HAP-1 (cell line): ENCODE measurements at regions not wholly inside any gene's neighbourhood (a gene's known extent, or its start where the extent isn't known, plus 50 kb on each side); places are given as distances from the start of the nearest gene placed in this dataset.
"Not testable (repeated sequence)": the region's sequence is repeated elsewhere in the genome, so short reads cannot be mapped to it uniquely, and the experiment has no call there.

ENCODE experiments used
- DNase-seq, 2 experiments: peaks; one replicate each; pipeline ENCODE4 v3.0.0-alpha.2; 2016 to 2020; ENCODE audit warnings: low spot score in 2 of 2
- H3K27me3 ChIP-seq: fragments of 250-450 bp; sonication (Bioruptor Pico); 2 replicates; pipeline ENCODE4 v1.5.1; 2020; ENCODE audit warnings: low read depth, mild to moderate bottlenecking, moderate library complexity
- H3K36me3 ChIP-seq: fragments of 250-450 bp; sonication (Bioruptor Pico); replicated peaks from 2 replicates; pipeline ENCODE4 v1.5.1; 2020; ENCODE audit warnings: mild to moderate bottlenecking
- H3K4me1 ChIP-seq: fragments of 250-450 bp; sonication (Bioruptor Pico); 2 replicates; pipeline ENCODE4 v1.5.1; 2020; ENCODE audit warnings: mild to moderate bottlenecking
- H3K4me3 ChIP-seq: fragments of 250-450 bp; sonication (Bioruptor Pico); 2 replicates; pipeline ENCODE4 v1.5.1; 2020; ENCODE audit warnings: mild to moderate bottlenecking, moderate library complexity
- H3K9me3 ChIP-seq: fragments of 250-450 bp; sonication (Bioruptor Pico); 2 replicates; pipeline ENCODE4 v1.5.1; 2020; ENCODE audit warnings: mild to moderate bottlenecking, moderate library complexity
- in situ Hi-C: fragments of 300-500 bp; cut with MboI; formaldehyde crosslinking; loops from 3 replicates; pipeline ENCODE4 v1.14.3; 2020; ENCODE audit warnings: low sequenced_read_pairs, inconsistent platforms, mixed read lengths

DNA sequence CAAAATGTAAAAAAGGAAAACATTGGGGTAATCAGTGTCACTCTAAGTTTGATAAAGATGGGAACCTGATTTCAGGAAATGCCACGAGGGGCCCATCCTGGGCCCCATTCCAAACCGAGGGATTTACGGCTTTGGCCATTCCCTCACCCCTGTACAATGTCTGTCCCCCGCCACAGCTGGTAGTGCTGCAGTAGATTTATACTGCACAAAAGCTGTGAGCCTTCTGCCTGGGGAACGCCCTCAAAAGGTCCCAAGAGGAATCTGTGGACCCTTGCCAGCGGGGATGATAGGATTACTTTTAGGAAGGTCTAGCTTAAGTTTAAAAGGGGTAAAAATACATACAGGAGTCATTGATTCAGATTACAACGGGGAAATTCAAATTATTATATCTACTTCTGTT is 173.4 kb upstream of the SGCG start:
- in situ Hi-C loops = no loop called here
- no peaks in the 10 kb centered on the region for H3K36me3 ChIP-seq
- peak in 1 of 2 experiments; percentile 26 for DNase-seq

DNA sequence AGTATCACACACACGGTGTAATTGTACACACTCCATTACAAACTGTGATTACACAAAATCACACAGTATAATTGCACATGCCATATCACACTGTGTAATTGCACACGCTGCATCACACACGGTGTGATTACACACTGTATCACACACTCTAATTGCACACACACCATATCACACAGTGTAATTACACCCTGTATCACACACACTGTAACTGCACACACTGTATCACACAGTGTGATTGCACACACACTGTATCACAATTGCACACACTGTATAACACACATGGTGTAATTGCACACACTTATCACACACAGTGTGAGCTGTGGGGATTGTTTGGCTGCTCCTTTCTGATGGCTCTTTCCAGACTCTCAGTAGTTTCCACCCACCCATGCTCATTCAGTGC is 162.6 kb upstream of the SGCG start:
- H3K27me3 ChIP-seq = no peaks in the 10 kb centered on the region
- H3K4me1 ChIP-seq = no peaks in the 10 kb centered on the region
- no peak for DNase-seq
- no peaks in the 10 kb centered on the region for H3K9me3 ChIP-seq
- H3K36me3 ChIP-seq = no peaks in the 10 kb centered on the region
- in situ Hi-C loops = loop anchor here (10.0 kb wide), 1 partner anchor 213 kb away; no protein-coding TSS in a partner anchor
- no peak overlapping the region for H3K4me3 ChIP-seq

More for the DNA sequence above, 173.4 kb upstream of the SGCG start:
- no peak overlapping the region for H3K4me3 ChIP-seq
- no peaks in the 10 kb centered on the region for H3K4me1 ChIP-seq
- H3K9me3 ChIP-seq = no peaks in the 10 kb centered on the region
- no peaks in the 10 kb centered on the region for H3K27me3 ChIP-seq

DNA sequence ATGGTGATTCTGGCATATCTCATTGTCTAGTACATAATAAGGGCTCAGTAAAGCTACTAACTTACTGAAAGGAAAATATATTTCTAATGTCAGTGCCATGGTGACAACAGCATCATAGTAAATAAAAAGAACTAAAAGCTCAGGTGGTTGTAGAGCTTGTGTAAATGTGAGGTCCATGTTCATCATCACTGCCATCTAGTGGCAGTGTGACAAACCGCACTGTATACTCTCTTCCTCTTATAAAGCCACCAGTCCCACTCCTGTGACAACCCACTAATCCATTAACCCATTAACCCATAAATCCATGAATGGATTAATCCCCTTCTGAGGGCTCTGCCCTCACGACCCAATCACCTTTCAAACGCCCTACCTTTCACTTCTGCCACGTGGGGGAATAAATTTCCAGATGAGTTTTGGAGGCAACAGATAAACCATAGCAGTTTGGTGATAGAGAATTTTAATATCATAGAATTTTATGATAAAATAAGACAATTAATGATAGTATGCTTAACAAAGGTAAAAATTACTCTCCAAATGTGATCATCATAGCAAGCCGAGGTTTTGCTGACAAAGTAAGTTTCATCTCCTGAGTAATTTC is 160.4 kb upstream of the SGCG start:
- peak; percentile 52 to 70 for DNase-seq
- no peaks in the 10 kb centered on the region for H3K27me3 ChIP-seq
- no peak overlapping the region for H3K4me3 ChIP-seq
- no peaks in the 10 kb centered on the region for H3K9me3 ChIP-seq
- in situ Hi-C loops = no loop called here
- H3K36me3 ChIP-seq = no peaks in the 10 kb centered on the region
- H3K4me1 ChIP-seq = no peaks in the 10 kb centered on the region

DNA sequence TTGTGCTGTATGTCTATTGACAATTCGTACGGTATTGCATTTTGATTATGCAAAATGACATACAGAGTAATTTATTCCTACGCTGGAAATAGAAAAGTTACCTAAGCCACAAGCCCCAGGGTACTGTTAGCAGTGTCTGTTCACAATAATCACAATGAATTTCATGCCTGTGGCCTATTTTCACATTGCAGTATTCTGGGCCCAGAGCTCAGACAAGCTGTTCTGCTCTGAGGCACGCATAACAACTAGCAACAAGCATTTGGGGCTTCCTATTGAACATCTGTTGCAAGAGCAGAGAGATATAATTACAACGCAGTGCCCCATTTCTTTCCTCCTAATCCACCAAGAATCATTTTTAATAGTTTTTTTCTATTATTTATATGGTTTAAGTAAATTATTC is 158.9 kb upstream of the SGCG start:
- no peaks in the 10 kb centered on the region for H3K4me1 ChIP-seq
- in situ Hi-C loops = no loop called here
- H3K27me3 ChIP-seq = no peaks in the 10 kb centered on the region
- no peaks in the 10 kb centered on the region for H3K9me3 ChIP-seq
- no peak overlapping the region for H3K4me3 ChIP-seq
- no peaks in the 10 kb centered on the region for H3K36me3 ChIP-seq
- no peak for DNase-seq

DNA sequence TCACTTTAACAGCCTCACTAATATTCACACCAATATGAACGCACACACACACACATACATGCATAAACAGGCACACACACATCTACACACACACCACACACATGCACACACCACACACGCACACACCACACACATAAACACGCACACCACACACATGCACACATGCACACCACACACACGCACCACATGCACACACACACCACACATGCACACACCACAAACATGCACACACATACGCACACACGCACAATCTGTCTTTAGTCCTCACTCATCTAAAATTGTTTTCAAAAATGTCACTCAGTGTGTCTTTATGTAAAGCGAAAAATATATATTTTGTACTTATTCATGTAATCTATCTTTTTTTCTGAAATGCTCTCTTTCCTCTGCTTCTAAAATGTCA is 158.1 kb upstream of the SGCG start:
- no peak overlapping the region for H3K4me3 ChIP-seq
- no peaks in the 10 kb centered on the region for H3K27me3 ChIP-seq
- no peaks in the 10 kb centered on the region for H3K9me3 ChIP-seq
- H3K36me3 ChIP-seq = no peaks in the 10 kb centered on the region
- no peaks in the 10 kb centered on the region for H3K4me1 ChIP-seq
- DNase-seq = no peak
- in situ Hi-C loops = no loop called here

DNA sequence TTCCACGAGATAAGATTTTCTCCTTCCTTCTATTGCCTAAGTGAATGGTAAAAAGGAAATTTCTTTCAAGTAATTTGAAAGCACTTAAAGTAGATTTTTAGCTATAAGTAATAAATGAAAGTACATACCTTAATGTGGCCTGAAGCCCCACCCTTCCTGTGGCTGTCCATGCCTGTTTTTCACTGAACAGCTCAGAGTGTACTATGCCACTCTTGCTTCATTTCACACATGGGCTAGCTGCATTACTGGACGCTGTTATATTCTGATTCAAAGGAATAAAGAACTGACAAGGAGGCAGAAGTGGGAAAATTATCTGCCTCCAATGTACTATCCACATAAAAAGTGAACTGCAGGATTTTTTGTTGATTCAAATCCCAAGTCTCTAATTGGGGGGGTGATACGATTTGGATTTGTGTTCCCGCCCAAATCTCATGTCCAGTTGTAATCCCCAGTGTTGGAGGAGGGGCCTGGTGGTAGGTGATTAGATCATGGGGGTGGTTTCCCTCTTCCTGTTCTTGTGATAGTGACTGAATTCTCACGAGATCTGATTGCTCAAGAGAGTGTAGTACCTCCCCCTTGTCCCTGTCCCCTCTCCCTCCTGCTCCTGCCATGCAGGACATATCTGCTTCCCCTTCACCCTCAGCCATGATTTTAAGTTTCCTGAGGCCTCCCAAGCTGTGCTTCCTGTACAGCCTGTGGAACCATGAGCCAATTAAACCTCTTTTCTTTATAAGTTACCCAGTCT is 154.7 kb upstream of the SGCG start:
- in situ Hi-C loops = no loop called here
- Histone ChIP-seq H3K36me3 (no peaks in the 10 kb centered on the region), H3K4me3 (no peak overlapping the region), H3K9me3 (no peaks in the 10 kb centered on the region), H3K4me1 (no peaks in the 10 kb centered on the region), H3K27me3 (no peaks in the 10 kb centered on the region)
- no peak for DNase-seq

DNA sequence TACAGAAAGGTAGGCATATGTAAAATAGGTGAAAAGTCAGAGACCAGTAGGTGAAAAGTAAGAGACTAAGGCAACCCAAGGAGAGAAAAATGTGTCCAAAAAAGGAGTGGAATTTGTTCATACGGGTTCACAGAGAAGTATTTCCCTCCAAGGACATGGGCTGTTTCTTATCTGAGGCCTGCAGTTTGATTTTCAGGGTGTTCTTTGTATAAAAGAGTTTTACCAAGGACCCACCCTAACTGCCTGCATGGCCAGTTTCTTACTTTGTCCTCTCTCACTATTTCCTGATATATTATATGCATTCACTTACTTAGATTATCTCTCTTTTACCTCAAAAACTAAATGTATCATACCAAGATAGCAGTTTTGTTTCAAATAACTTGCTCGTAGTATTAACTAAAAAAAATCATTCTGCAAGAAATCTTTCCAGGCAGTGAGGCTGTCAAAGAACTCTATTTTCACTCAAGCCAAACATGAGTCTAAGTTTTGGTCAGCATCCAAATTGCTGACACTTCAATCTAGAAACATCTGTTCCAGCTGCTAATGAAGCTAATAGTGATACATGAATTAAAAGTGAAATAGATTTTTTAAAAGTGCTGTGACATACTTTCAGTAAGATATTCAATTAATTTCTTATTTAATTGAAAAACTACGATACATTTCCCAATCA is 141.4 kb upstream of the SGCG start:
- Histone ChIP-seq H3K9me3 (no peaks in the 10 kb centered on the region), H3K36me3 (no peaks in the 10 kb centered on the region), H3K4me3 (no peak overlapping the region), H3K4me1 (no peaks in the 10 kb centered on the region), H3K27me3 (no peaks in the 10 kb centered on the region)
- in situ Hi-C loops = no loop called here
- DNase-seq = no peak

DNA sequence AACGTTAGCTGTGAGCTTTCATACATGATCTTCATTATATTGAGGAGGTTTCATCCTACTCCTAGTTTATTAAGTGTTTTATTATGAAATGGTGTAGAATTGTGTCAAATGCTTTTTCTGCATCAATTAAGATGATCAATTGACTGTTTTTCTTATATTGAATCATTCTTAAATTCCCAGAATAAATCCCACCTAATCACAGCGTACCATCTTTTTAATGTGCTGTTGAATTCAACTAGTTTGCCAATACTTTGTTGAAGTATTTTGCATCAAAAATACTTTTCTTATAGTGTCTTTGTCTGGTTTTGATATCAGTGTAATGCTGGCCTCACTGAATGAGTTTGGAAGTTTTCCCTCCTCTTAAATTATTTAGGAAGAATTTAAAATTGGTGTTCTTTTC is 138.6 kb upstream of the SGCG start:
- DNase-seq = no peak
- Histone ChIP-seq H3K4me3 (no peak overlapping the region), H3K27me3 (no peaks in the 10 kb centered on the region), H3K36me3 (no peaks in the 10 kb centered on the region), H3K4me1 (no peaks in the 10 kb centered on the region), H3K9me3 (no peaks in the 10 kb centered on the region)
- in situ Hi-C loops = no loop called here

DNA sequence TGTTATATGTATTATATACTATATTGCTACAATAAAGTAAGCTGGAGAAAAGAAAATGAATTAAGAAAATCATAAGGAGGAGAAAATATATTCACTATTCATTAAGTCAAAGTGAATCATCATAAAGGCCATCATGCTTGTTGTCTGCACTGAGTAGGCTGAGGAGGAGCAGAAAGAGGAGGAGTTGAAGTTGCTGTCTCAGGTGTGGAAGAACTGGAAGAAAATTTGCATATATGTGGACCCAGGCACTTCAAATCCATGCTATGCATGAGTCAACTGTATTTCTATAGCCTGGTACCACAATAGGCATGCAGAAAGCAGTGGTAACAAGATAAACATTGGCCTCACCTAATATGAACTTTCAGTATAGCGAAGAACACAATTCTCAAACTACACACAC is 135.9 kb upstream of the SGCG start:
- Histone ChIP-seq H3K27me3 (no peaks in the 10 kb centered on the region), H3K9me3 (no peaks in the 10 kb centered on the region), H3K4me3 (no peak overlapping the region), H3K4me1 (no peaks in the 10 kb centered on the region), H3K36me3 (no peaks in the 10 kb centered on the region)
- in situ Hi-C loops = no loop called here
- DNase-seq = no peak

DNA sequence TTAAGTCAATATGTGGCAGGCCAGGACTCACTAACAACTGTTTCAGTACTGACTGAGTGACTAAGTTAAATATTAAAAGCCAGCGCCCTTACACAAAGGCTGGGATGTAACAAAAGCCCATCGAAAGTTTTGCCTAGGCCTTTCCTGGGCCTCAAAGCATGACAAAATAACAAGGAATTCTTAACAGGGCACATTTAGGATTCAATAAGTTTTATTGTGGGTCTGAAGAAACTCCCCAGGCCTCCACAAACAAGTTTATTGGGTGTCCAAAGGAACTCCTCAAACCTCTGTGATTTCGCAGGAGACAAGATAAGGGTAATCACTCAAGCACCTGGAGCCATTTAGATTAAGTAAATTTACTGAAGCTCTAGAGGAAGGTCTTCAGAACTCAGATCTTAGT is 130.7 kb upstream of the SGCG start:
- Histone ChIP-seq H3K4me1 (no peaks in the 10 kb centered on the region; the same call in 1 of the 2 replicates), H3K27me3 (no peaks in the 10 kb centered on the region), H3K4me3 (no peak overlapping the region), H3K36me3 (no peaks in the 10 kb centered on the region), H3K9me3 (no peaks in the 10 kb centered on the region)
- in situ Hi-C loops = no loop called here
- DNase-seq = no peak

DNA sequence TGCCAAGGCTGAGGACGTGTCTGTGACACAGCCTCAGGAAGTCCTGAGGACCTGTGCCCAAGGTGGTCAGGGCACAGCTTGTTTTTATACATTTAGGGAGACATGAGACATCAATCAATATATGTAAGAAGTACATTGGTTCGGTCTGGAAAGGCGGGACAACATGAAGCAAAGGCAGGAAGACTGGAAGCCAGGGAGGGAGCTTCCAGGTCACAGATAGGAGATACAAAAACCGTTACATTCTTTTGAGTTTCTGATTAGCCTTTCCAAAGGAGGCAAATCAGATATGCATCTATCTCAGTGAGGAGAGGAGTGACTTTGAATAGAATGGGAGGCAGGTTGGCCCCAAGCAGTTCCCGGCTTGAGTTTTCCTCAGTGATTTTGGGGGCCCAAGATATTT is 127.1 kb upstream of the SGCG start:
- in situ Hi-C loops, H3K4me1 ChIP-seq, H3K27me3 ChIP-seq, H3K9me3 ChIP-seq, H3K36me3 ChIP-seq, DNase-seq, H3K4me3 ChIP-seq: not testable (repeated sequence)

DNA sequence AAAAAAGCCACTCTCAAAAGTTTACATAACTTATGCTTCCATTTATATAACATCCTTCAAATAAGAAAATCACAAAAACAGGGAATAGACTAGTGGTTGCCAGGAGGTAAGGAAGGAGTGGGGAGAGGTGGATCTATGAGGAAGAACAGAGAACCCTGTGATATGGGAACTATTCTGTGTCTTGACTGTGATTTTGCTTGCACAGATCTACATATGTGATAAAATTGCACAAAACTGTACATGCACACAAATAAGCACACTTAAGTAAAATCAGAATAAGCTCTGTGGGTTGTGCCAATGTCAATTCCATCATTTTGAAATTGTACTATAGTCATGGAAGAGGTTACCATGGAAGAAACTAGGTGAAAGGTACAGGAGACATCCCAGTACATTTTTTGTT is 121.6 kb upstream of the SGCG start:
- Histone ChIP-seq H3K4me1 (no peaks in the 10 kb centered on the region; the same call in 1 of the 2 replicates), H3K36me3 (no peaks in the 10 kb centered on the region), H3K9me3 (no peaks in the 10 kb centered on the region), H3K4me3 (no peak overlapping the region), H3K27me3 (no peaks in the 10 kb centered on the region)
- no peak for DNase-seq
- in situ Hi-C loops = no loop called here

DNA sequence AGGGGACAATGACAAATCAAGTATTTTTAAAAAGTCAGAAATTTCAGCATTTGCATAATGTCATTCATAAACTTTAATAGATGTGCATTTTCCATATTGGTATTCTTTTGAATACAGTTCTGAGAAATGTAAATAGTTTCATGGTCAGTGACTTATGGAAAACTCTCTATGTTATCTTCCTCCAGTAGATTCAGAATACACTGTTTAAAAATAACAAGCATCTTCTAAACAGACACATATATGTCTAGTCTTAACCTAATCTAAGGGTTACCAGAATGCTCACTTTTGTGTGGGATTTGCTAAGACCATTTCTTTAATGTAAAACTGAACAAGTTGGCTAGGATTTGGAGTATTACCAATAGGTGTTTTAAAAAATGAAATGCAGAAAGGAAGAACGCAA is 119.8 kb upstream of the SGCG start:
- Histone ChIP-seq H3K36me3 (no peaks in the 10 kb centered on the region), H3K4me3 (no peak overlapping the region), H3K4me1 (no peaks in the 10 kb centered on the region), H3K27me3 (no peaks in the 10 kb centered on the region), H3K9me3 (no peaks in the 10 kb centered on the region)
- in situ Hi-C loops = no loop called here
- DNase-seq = no peak

DNA sequence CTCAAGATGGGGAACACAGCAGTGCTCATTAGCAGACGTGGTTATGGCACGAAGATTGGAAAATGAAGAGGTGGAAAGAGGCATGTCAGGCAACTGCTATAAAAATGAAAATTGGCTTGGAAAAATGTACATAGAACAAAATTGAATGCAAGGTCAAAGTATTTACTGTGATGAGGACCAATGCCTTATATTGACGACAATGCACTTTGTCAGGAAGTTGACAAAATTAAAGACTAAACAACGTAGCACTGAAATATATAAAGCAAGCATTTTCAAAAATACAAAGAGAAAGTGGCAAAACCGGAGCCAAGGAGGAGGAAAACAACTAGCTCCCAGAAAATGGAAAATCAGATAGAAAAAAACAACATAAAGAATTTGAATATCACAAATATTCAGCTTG is 113.7 kb upstream of the SGCG start:
- Histone ChIP-seq H3K36me3 (no peaks in the 10 kb centered on the region), H3K27me3 (no peaks in the 10 kb centered on the region), H3K4me3 (no peak overlapping the region), H3K9me3 (no peaks in the 10 kb centered on the region), H3K4me1 (no peaks in the 10 kb centered on the region)
- DNase-seq = no peak
- in situ Hi-C loops = no loop called here
